ENCODE measurements at regions not wholly inside any gene's neighbourhood (a gene's known extent, or its start where the extent isn't known, plus 50 kb on each side); places are given as distances from the start of the nearest gene placed in this dataset.

DNA sequence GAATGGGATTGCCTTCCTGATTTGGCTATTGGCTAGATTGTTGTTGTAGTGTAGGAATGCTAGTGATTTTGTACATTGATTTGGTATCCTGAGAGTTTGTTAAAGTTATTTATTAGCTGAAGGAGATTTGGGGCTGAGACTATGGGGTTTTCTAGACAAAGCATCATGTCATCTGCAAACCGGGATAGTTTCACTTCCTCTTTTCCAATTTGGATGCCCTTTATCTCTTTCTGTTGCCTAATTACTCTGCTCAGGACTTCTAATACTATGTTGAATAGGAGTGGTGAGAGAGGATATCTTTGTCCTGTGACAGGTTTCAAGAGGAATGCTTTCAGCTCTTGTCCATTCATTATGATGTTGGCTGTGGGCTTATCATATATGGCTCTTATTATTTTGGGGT lies 265.7 kb upstream of the MGAT4C start:
- H3K4me1 Mint-ChIP-seq (ENCODE audit: low read depth, unreplicated experiment), result no peaks in the 10 kb centered on the region
- no peak for DNase-seq (ENCODE audit: low read depth)
- FAIRE-seq, result no peak

DNA sequence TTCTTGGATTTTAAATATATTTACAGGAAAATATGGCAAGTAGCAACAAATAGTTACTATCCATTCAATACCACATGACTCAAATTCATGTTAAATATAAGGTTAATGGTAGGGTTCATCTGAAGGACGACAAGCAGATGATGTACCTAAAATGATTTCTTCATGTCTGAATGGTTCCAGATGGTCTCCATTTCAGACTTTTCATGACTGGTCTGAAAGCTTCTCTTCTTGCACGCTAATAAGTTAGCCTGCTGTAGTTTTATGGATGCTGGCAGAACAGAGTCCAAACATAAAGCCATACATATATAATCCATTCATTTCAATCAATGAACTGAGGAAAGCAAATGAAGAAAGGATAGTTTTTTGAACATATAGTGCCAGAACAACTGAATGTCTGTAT lies 257.0 kb upstream of the MGAT4C start:
- H3K4me3 Mint-ChIP-seq (ENCODE audit: unreplicated experiment), result no peak overlapping the region
- FAIRE-seq, result no peak

More for the DNA sequence above, 265.7 kb upstream of the MGAT4C start:
- Histone ChIP-seq H4K20me1 (ENCODE audit: insufficient read depth, low read length) (no peaks in the 10 kb centered on the region), H3K9me3 (ENCODE audit: insufficient read depth, low read depth, low read length) (peaks cover 2% of the 10 kb centered on the region), H3K4me2 (ENCODE audit: low read length) (no peak overlapping the region), H3K4me3 (ENCODE audit: insufficient read depth, low read depth, low read length) (no peak overlapping the region), H3K36me3 (ENCODE audit: insufficient read depth, low read length) (no peaks in the 10 kb centered on the region), H3K27ac (ENCODE audit: low read depth, low read length) (no peak overlapping the region), H3K27me3 (ENCODE audit: insufficient read depth, low read length) (no peaks in the 10 kb centered on the region), H2AFZ (ENCODE audit: low read depth, low read length) (no peak overlapping the region), H3K4me1 (ENCODE audit: insufficient read depth, low read length) (no peaks in the 10 kb centered on the region), H3K79me2 (ENCODE audit: insufficient read depth, low read length) (no peaks in the 10 kb centered on the region), H3K9ac (ENCODE audit: low read length) (no peak overlapping the region)
- Mint-ChIP-seq H3K27me3 (ENCODE audit: low read depth, unreplicated experiment) (no peaks in the 10 kb centered on the region), H3K36me3 (ENCODE audit: low read depth, unreplicated experiment) (no peaks in the 10 kb centered on the region), H3K4me3 (ENCODE audit: unreplicated experiment) (no peak overlapping the region), H3K27ac (ENCODE audit: unreplicated experiment) (no peak overlapping the region), H3K9me3 (ENCODE audit: unreplicated experiment) (peaks cover 25% of the 10 kb centered on the region)
- TF ChIP-seq, protein P1, sequence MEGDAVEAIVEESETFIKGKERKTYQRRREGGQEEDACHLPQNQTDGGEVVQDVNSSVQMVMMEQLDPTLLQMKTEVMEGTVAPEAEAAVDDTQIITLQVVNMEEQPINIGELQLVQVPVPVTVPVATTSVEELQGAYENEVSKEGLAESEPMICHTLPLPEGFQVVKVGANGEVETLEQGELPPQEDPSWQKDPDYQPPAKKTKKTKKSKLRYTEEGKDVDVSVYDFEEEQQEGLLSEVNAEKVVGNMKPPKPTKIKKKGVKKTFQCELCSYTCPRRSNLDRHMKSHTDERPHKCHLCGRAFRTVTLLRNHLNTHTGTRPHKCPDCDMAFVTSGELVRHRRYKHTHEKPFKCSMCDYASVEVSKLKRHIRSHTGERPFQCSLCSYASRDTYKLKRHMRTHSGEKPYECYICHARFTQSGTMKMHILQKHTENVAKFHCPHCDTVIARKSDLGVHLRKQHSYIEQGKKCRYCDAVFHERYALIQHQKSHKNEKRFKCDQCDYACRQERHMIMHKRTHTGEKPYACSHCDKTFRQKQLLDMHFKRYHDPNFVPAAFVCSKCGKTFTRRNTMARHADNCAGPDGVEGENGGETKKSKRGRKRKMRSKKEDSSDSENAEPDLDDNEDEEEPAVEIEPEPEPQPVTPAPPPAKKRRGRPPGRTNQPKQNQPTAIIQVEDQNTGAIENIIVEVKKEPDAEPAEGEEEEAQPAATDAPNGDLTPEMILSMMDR (IDR thresholded peaks at IDR 0.05; ENCODE audit: insufficient read depth, low read depth, low read length), result no peak
- no peak for TF ChIP-seq EZH2 (IDR thresholded peaks at IDR 0.05; ENCODE audit: insufficient read depth, low read length)

GRCh38 chr12:86496595-86496994 lies 240.4 kb upstream of the MGAT4C start:
- H3K27ac ChIP-seq (ENCODE audit: low read depth, low read length), result no peak overlapping the region
- no peak overlapping the region for H3K4me3 ChIP-seq (ENCODE audit: insufficient read depth, low read depth, low read length)
- no peak overlapping the region for H3K9ac ChIP-seq (ENCODE audit: low read length)
- H3K27me3 ChIP-seq (ENCODE audit: insufficient read depth, low read length), result no peaks in the 10 kb centered on the region
- Mint-ChIP-seq H3K27ac (ENCODE audit: unreplicated experiment) (no peak overlapping the region), H3K36me3 (ENCODE audit: low read depth, unreplicated experiment) (no peaks in the 10 kb centered on the region), H3K9me3 (ENCODE audit: unreplicated experiment) (no peaks in the 10 kb centered on the region), H3K4me3 (ENCODE audit: unreplicated experiment) (no peak overlapping the region), H3K4me1 (ENCODE audit: low read depth, unreplicated experiment) (no peaks in the 10 kb centered on the region), H3K27me3 (ENCODE audit: low read depth, unreplicated experiment) (no peaks in the 10 kb centered on the region)
- TF ChIP-seq, protein P1 (IDR thresholded peaks at IDR 0.05; ENCODE audit: insufficient read depth, low read depth, low read length), result no peak
- no peak for TF ChIP-seq EZH2 (IDR thresholded peaks at IDR 0.05; ENCODE audit: insufficient read depth, low read length)
- H3K36me3 ChIP-seq (ENCODE audit: insufficient read depth, low read length), result no peaks in the 10 kb centered on the region
- H3K4me2 ChIP-seq (ENCODE audit: low read length), result no peak overlapping the region
- no peak for FAIRE-seq
- no peak for DNase-seq (ENCODE audit: low read depth)
- no peaks in the 10 kb centered on the region for H4K20me1 ChIP-seq (ENCODE audit: insufficient read depth, low read length)
- H3K4me1 ChIP-seq (ENCODE audit: insufficient read depth, low read length), result no peaks in the 10 kb centered on the region
- H2AFZ ChIP-seq (ENCODE audit: low read depth, low read length), result no peak overlapping the region
- H3K79me2 ChIP-seq (ENCODE audit: insufficient read depth, low read length), result no peaks in the 10 kb centered on the region
- no peaks in the 10 kb centered on the region for H3K9me3 ChIP-seq (ENCODE audit: insufficient read depth, low read depth, low read length)

More for the DNA sequence above, 257.0 kb upstream of the MGAT4C start:
- TF ChIP-seq EZH2 (IDR thresholded peaks at IDR 0.05; ENCODE audit: insufficient read depth, low read length), result no peak
- TF ChIP-seq, protein P1 (IDR thresholded peaks at IDR 0.05; ENCODE audit: insufficient read depth, low read depth, low read length), result no peak
- no peak for DNase-seq (ENCODE audit: low read depth)
- Histone ChIP-seq H3K79me2 (ENCODE audit: insufficient read depth, low read length) (no peaks in the 10 kb centered on the region), H3K27me3 (ENCODE audit: insufficient read depth, low read length) (no peaks in the 10 kb centered on the region), H4K20me1 (ENCODE audit: insufficient read depth, low read length) (no peaks in the 10 kb centered on the region), H3K4me2 (ENCODE audit: low read length) (no peak overlapping the region), H2AFZ (ENCODE audit: low read depth, low read length) (no peak overlapping the region), H3K9me3 (ENCODE audit: insufficient read depth, low read depth, low read length) (no peaks in the 10 kb centered on the region), H3K9ac (ENCODE audit: low read length) (no peak overlapping the region), H3K4me3 (ENCODE audit: insufficient read depth, low read depth, low read length) (no peak overlapping the region), H3K36me3 (ENCODE audit: insufficient read depth, low read length) (no peaks in the 10 kb centered on the region), H3K4me1 (ENCODE audit: insufficient read depth, low read length) (no peaks in the 10 kb centered on the region), H3K27ac (ENCODE audit: low read depth, low read length) (no peak overlapping the region)
- H3K27me3 Mint-ChIP-seq (ENCODE audit: low read depth, unreplicated experiment), result no peaks in the 10 kb centered on the region
- peaks cover 4% of the 10 kb centered on the region for H3K9me3 Mint-ChIP-seq (ENCODE audit: unreplicated experiment)
- H3K36me3 Mint-ChIP-seq (ENCODE audit: low read depth, unreplicated experiment), result no peaks in the 10 kb centered on the region
- H3K4me1 Mint-ChIP-seq (ENCODE audit: low read depth, unreplicated experiment), result peaks cover 7% of the 10 kb centered on the region
- no peak overlapping the region for H3K27ac Mint-ChIP-seq (ENCODE audit: unreplicated experiment)

Measured in astrocyte (in vitro differentiated cells and primary cell).